ENCODE measurements at regions not wholly inside any gene's neighbourhood (a gene's known extent, or its start where the extent isn't known, plus 50 kb on each side); places are given as distances from the start of the nearest gene placed in this dataset.

DNA sequence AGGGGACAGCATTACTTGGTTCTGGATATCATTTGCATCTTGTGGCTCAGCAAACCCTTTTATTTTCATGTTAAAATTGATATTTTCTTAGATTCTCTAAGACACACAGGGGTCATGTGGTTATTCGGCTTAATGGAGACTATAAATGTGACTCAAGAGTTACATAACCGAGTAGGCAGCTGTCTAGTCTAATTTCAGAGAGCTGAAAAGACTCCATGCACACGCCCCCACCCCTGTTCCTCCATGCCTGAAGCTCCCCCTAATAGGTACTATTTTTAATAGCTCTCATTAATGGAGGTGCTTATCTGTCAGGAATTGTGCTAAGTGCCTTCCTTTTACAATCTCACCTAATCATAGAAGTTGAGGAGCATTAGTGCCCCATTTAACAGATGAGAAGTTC is 189.2 kb upstream of the ARHGAP20 start:
- intact Hi-C loops (cut with DNase I), result no loop called here
- H3K27ac ChIP-seq, result no peak overlapping the region
- DNase-seq, result no peak
- H3K4me3 ChIP-seq, result no peak overlapping the region
- H3K4me1 ChIP-seq (ENCODE audit: insufficient read depth), result no peaks in the 10 kb centered on the region
- no peak for TF ChIP-seq POLR2A (IDR thresholded peaks at IDR 0.05)
- TF ChIP-seq, protein P1, sequence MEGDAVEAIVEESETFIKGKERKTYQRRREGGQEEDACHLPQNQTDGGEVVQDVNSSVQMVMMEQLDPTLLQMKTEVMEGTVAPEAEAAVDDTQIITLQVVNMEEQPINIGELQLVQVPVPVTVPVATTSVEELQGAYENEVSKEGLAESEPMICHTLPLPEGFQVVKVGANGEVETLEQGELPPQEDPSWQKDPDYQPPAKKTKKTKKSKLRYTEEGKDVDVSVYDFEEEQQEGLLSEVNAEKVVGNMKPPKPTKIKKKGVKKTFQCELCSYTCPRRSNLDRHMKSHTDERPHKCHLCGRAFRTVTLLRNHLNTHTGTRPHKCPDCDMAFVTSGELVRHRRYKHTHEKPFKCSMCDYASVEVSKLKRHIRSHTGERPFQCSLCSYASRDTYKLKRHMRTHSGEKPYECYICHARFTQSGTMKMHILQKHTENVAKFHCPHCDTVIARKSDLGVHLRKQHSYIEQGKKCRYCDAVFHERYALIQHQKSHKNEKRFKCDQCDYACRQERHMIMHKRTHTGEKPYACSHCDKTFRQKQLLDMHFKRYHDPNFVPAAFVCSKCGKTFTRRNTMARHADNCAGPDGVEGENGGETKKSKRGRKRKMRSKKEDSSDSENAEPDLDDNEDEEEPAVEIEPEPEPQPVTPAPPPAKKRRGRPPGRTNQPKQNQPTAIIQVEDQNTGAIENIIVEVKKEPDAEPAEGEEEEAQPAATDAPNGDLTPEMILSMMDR (IDR thresholded peaks at IDR 0.05), result no peak
- no peak for TF ChIP-seq EP300 (IDR thresholded peaks at IDR 0.05)
- H3K36me3 ChIP-seq, result no peaks in the 10 kb centered on the region
- no peaks in the 10 kb centered on the region for H3K27me3 ChIP-seq
- H3K9me3 ChIP-seq, result no peaks in the 10 kb centered on the region
- WGBS, 3 donors, result 69 to 75% (median 71%) methylated on average over 3 of the region's 3 CpGs

DNA sequence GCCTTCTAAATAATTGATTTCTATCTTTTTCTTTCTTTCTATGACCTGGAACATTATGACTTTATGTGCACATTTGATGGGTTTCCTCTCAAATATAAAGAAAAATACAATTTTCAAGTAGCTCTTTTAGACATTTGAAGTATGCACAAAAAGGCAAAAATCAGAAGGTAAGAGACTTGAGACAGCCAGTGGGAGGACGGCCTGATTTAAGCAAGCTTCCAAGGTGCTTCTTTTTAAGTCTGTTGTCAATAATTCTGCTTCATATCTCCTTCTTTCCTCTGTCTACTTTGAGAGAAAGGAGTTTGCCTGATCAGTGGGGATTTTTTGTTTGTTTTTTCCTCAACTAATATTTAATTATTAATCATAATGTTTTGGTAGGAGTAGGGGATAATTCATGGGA is 188.2 kb upstream of the ARHGAP20 start:
- H3K4me3 ChIP-seq, result no peak overlapping the region
- no peaks in the 10 kb centered on the region for H3K9me3 ChIP-seq
- intact Hi-C loops (cut with DNase I), result no loop called here
- no peak for DNase-seq
- H3K27ac ChIP-seq, result no peak overlapping the region
- H3K4me1 ChIP-seq (ENCODE audit: insufficient read depth), result no peaks in the 10 kb centered on the region
- H3K36me3 ChIP-seq, result no peaks in the 10 kb centered on the region
- H3K27me3 ChIP-seq, result no peaks in the 10 kb centered on the region
- no peak for TF ChIP-seq POLR2A (IDR thresholded peaks at IDR 0.05)
- 89 to 100% (median 89%) methylated on average over 1 of the region's 1 CpG for WGBS, 3 donors

DNA sequence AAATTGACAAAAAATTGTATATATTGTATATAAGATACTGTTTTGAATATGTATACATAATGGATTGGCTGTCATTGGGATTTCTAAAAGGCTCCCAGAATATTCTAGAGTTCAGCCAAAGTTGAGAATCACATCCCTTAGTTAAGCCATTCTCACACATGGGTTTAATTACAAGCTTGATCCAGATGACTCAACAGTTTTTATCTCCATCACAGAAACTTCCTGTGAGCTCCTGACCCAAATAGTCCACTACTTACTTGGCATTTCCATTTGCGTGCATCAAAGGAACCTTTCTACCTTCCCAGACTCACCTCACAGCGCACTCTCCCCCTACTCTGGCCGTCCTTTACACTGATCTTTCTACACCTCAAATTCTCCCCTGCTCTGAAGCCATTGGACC is 184.8 kb upstream of the ARHGAP20 start:
- Histone ChIP-seq H3K4me3 (no peak overlapping the region), H3K27me3 (no peaks in the 10 kb centered on the region), H3K36me3 (no peaks in the 10 kb centered on the region), H3K27ac (no peak overlapping the region), H3K9me3 (no peaks in the 10 kb centered on the region), H3K4me1 (ENCODE audit: insufficient read depth) (no peaks in the 10 kb centered on the region)
- TF ChIP-seq POLR2A (IDR thresholded peaks at IDR 0.05) (no peak), EP300 (IDR thresholded peaks at IDR 0.05) (no peak)
- TF ChIP-seq, protein P1 (IDR thresholded peaks at IDR 0.05), result no peak
- intact Hi-C loops (cut with DNase I), result no loop called here
- WGBS, 3 donors, result 70 to 74% (median 73%) methylated on average over 3 of the region's 3 CpGs
- no peak for DNase-seq

DNA sequence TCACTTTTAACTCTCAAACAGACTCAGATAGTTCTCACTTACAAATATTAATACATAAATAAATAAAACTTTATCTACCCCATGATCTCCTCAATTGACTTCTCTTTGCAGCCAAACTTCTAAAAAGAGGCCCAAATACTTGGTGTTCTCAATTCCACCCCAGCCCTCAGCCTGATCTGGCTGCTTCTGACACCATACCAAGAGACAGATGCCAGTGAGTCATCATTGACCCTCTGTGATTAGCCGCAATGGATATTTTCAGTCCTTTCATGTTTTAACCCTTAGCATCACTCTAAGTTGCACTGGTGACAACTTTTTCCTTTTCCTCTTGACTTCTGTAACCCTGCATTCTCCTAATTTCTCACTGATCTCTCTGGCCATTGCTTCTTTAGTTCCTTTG is 184.1 kb upstream of the ARHGAP20 start:
- TF ChIP-seq EP300 (IDR thresholded peaks at IDR 0.05), result no peak
- TF ChIP-seq POLR2A (IDR thresholded peaks at IDR 0.05), result no peak
- TF ChIP-seq, protein P1 (IDR thresholded peaks at IDR 0.05), result no peak
- DNase-seq, result no peak
- 16 to 20% (median 19%) methylated on average over 1 of the region's 1 CpG for WGBS, 3 donors

DNA sequence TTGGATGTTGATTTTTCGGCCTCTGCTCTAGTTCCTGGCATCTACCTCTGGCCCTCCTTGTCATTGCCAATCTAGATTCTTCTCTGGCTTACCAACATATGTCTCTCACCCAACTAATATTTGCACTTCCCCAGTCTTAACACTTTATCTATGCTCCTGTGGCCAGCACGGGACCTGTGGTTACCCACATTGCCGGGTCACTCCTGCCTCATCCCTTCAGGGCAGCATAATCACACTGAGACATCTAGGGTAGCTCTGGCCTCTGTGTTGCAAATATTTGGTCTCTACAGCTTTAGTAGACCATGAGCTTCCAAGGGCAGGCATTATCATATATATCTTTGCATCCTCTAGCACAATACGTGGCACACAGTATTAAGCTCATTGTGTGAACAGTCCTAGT is 182.0 kb upstream of the ARHGAP20 start:
- H3K27ac ChIP-seq, result no peak overlapping the region
- no peaks in the 10 kb centered on the region for H3K4me1 ChIP-seq (ENCODE audit: insufficient read depth)
- no peak for TF ChIP-seq POLR2A (IDR thresholded peaks at IDR 0.05)
- TF ChIP-seq EP300 (IDR thresholded peaks at IDR 0.05), result no peak
- TF ChIP-seq, protein P1 (IDR thresholded peaks at IDR 0.05), result no peak
- H3K4me3 ChIP-seq, result no peak overlapping the region
- no peak for DNase-seq
- intact Hi-C loops (cut with DNase I), result no loop called here
- no peaks in the 10 kb centered on the region for H3K36me3 ChIP-seq
- 93 to 96% (median 94%) methylated on average over 4 of the region's 4 CpGs for WGBS, 3 donors
- no peaks in the 10 kb centered on the region for H3K9me3 ChIP-seq
- H3K27me3 ChIP-seq, result no peaks in the 10 kb centered on the region

More for the DNA sequence above, 184.1 kb upstream of the ARHGAP20 start:
- Histone ChIP-seq H3K4me1 (ENCODE audit: insufficient read depth) (no peaks in the 10 kb centered on the region), H3K27me3 (no peaks in the 10 kb centered on the region), H3K36me3 (no peaks in the 10 kb centered on the region), H3K9me3 (no peaks in the 10 kb centered on the region), H3K4me3 (no peak overlapping the region), H3K27ac (no peak overlapping the region)
- intact Hi-C loops (cut with DNase I), result no loop called here
